ENCODE measurements at regions not wholly inside any gene's neighbourhood (a gene's known extent, or its start where the extent isn't known, plus 50 kb on each side); places are given as distances from the start of the nearest gene placed in this dataset.

DNA sequence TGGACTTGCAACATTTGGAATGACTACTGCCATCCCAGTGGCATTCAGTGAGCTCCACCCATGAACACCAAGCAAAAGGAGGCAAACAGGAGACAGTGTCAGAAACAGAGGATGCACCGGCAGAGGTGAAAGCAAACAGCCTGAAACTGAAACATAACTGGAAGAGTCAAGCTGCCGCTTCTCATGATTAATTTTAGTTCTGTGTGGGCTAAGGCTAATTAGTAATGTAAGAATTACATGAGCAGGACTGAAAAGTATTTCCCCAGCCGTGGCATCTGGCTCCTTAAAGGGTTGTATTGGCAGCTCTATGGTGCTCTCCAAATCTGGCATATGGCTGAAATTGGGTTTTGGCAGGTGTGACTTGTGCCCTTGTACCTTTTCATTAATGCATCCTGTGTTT, 1108.1 kb downstream of the TSN start:
- 87% methylated on average over 2 of the region's 3 CpGs for WGBS (ENCODE audit: insufficient coverage)
- no peaks in the 10 kb centered on the region for H3K27me3 Mint-ChIP-seq
- H2AFZ ChIP-seq (ENCODE audit: insufficient read depth, low read depth, low read length, poor library complexity, severe bottlenecking), result no peak overlapping the region
- H3K79me2 ChIP-seq (ENCODE audit: control insufficient read depth, insufficient read depth, low read length), result no peaks in the 10 kb centered on the region
- H3K27me3 ChIP-seq (replicated peaks in 1 of 4; ENCODE audit: control extremely low read depth in 1 of 4, control insufficient read depth in 3 of 4, insufficient read depth in 4 of 4, low read length in 3 of 4), result no peaks in the 10 kb centered on the region
- no peaks in the 10 kb centered on the region for H3K4me1 ChIP-seq (ENCODE audit: control insufficient read depth in 2 of 2, insufficient read depth in 2 of 2, low read length in 2 of 2)
- H3K4me1 Mint-ChIP-seq, result no peaks in the 10 kb centered on the region
- TF ChIP-seq CTCF (IDR thresholded peaks at IDR 0.05), result no peak
- no peak for TF ChIP-seq EZH2 (IDR thresholded peaks at IDR 0.05; ENCODE audit: borderline replicate concordance, insufficient read depth, low read depth, low read length, poor library complexity, severe bottlenecking)
- intact Hi-C loops (cut with micrococcal nuclease), result no loop called here
- no peaks in the 10 kb centered on the region for H3K36me3 ChIP-seq (replicated peaks in 1 of 2; ENCODE audit: control extremely low read depth in 1 of 2, control insufficient read depth in 1 of 2, extremely low read depth in 1 of 2, insufficient read depth in 2 of 2, low read length in 1 of 2)
- no peak overlapping the region for H3K4me3 ChIP-seq (ENCODE audit: control extremely low read depth in 1 of 5, extremely low read depth in 1 of 5, insufficient read depth in 1 of 5, low read depth in 2 of 5, low read length in 4 of 5)
- no peaks in the 10 kb centered on the region for H4K20me1 ChIP-seq (ENCODE audit: control insufficient read depth, insufficient read depth, low read length, poor library complexity, severe bottlenecking)
- H3K9me3 Mint-ChIP-seq (ENCODE audit: insufficient read depth), result peaks cover 6% of the 10 kb centered on the region
- no peak overlapping the region for H3K27ac Mint-ChIP-seq
- no peak overlapping the region for H3K4me2 ChIP-seq (replicated peaks; ENCODE audit: low read depth, low read length, poor library complexity, severe bottlenecking)
- DNase-seq, result no peak
- H3K9ac ChIP-seq (ENCODE audit: low read length), result no peak overlapping the region
- H3K4me3 Mint-ChIP-seq, result no peak overlapping the region
- ChIA-PET CTCF (no interaction called here), POLR2A (no interaction called here)
- no peak for ATAC-seq (ENCODE audit: low read depth)
- no peaks in the 10 kb centered on the region for H3K9me3 ChIP-seq (ENCODE audit: control extremely low read depth in 1 of 3, control insufficient read depth in 2 of 3, insufficient read depth in 1 of 3, low read length in 2 of 3)
- H3K27ac ChIP-seq (ENCODE audit: low read length in 2 of 2), result no peak overlapping the region

DNA sequence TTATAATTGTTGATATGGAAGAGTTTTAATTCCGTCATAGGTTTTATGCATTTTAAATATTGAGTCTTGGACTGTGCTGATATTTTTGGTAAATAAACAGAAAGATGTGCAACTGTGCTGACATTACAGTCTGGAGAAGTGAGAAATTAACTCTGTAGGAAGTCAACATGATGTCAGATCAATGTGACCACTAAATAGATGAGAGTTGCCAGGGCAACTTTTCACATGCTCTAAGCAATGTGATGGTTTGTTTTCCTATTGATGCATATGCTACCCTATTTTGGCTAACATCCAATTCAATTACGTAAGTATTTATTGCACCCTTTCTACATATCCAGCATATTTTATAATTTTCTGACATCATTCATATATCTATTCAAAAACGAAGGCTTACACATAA, 1109.3 kb downstream of the TSN start:
- Histone ChIP-seq H3K4me3 (ENCODE audit: control extremely low read depth in 1 of 5, extremely low read depth in 1 of 5, insufficient read depth in 1 of 5, low read depth in 2 of 5, low read length in 4 of 5) (no peak overlapping the region), H3K4me1 (ENCODE audit: control insufficient read depth in 2 of 2, insufficient read depth in 2 of 2, low read length in 2 of 2) (no peaks in the 10 kb centered on the region), H4K20me1 (ENCODE audit: control insufficient read depth, insufficient read depth, low read length, poor library complexity, severe bottlenecking) (no peaks in the 10 kb centered on the region), H3K27me3 (replicated peaks in 1 of 4; ENCODE audit: control extremely low read depth in 1 of 4, control insufficient read depth in 3 of 4, insufficient read depth in 4 of 4, low read length in 3 of 4) (no peaks in the 10 kb centered on the region), H3K4me2 (replicated peaks; ENCODE audit: low read depth, low read length, poor library complexity, severe bottlenecking) (no peak overlapping the region), H3K79me2 (ENCODE audit: control insufficient read depth, insufficient read depth, low read length) (no peaks in the 10 kb centered on the region), H2AFZ (ENCODE audit: insufficient read depth, low read depth, low read length, poor library complexity, severe bottlenecking) (no peak overlapping the region), H3K36me3 (replicated peaks in 1 of 2; ENCODE audit: control extremely low read depth in 1 of 2, control insufficient read depth in 1 of 2, extremely low read depth in 1 of 2, insufficient read depth in 2 of 2, low read length in 1 of 2) (no peaks in the 10 kb centered on the region), H3K9ac (ENCODE audit: low read length) (no peak overlapping the region), H3K9me3 (ENCODE audit: control extremely low read depth in 1 of 3, control insufficient read depth in 2 of 3, insufficient read depth in 1 of 3, low read length in 2 of 3) (no peaks in the 10 kb centered on the region), H3K27ac (ENCODE audit: low read length in 2 of 2) (no peak overlapping the region)
- ChIA-PET POLR2A (no interaction called here), CTCF (no interaction called here)
- no peak for DNase-seq
- Mint-ChIP-seq H3K9me3 (ENCODE audit: insufficient read depth) (peaks cover 2% of the 10 kb centered on the region), H3K4me1 (no peaks in the 10 kb centered on the region), H3K27me3 (no peaks in the 10 kb centered on the region), H3K4me3 (no peak overlapping the region), H3K27ac (no peak overlapping the region)
- no CpG with 5 or more reads among the region's 3 CpGs for WGBS (ENCODE audit: insufficient coverage)
- intact Hi-C loops (cut with micrococcal nuclease), result no loop called here
- ATAC-seq (ENCODE audit: low read depth), result no peak
- no peak for TF ChIP-seq CTCF (IDR thresholded peaks at IDR 0.05)
- TF ChIP-seq EZH2 (IDR thresholded peaks at IDR 0.05; ENCODE audit: borderline replicate concordance, insufficient read depth, low read depth, low read length, poor library complexity, severe bottlenecking), result no peak
